GM19468 (cell line): ENCODE measurements at regions not wholly inside any gene's neighbourhood (a gene's known extent, or its start where the extent isn't known, plus 50 kb on each side); places are given as distances from the start of the nearest gene placed in this dataset.

Experiments used
- ATAC-seq: cut with Tn5 transposase; IDR thresholded peaks from one replicate; pipeline ENCODE4 v1.9.1; 2021; ENCODE audit warnings: mild to moderate bottlenecking, moderate library complexity, moderate number of reproducible peaks; ENCODE audit not compliant: unreplicated experiment; ENCODE audit errors: extremely low read depth

DNA sequence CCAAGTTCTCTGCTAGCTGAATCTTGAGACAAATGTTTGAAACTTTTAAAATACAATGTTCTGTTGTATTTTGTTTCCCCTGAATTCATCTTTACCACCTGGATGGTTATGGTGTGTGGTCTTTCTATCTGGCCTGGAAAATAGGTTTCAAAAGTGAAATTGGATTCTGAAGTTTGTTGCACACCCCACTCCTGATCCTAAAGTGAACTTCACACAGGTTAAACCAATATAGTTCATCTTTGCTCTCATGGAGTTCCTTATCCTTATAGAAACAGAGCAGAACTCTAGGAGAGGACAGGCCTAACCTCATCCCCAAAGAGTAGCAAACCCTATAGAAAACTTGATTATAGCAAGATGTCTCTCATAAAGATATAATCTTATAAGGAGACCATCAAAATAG, 179.4 kb upstream of the BCL6 start:
- ATAC-seq: no peak

DNA sequence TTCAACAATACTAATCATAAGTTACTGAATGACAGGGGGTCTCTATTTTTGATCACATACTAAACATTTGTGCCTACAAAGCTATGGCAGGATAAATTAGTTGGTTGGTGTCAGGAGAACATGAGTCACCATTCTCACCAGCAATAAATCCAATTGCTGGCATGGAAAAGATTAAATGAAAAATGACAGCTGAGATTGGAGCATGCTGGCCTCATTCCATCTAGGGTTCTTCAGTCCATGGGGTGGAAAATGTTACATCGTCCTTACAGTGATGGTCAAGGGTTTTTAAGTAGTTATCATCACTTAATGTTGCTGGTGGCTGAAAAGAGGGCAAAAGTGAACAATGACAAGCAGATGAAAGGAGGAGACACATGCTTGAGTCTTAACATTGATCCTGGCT, 180.1 kb upstream of the BCL6 start:
- ATAC-seq: no peak

- no peak for ATAC-seq
Observed at GRCh38 chr3:187926620-187927019, 181.4 kb upstream of the BCL6 start.

- ATAC-seq: no peak
Observed at GRCh38 chr3:187927565-187927964, 182.3 kb upstream of the BCL6 start.

- no peak for ATAC-seq
Observed at GRCh38 chr3:187929112-187929816, 184.0 kb upstream of the BCL6 start.

DNA sequence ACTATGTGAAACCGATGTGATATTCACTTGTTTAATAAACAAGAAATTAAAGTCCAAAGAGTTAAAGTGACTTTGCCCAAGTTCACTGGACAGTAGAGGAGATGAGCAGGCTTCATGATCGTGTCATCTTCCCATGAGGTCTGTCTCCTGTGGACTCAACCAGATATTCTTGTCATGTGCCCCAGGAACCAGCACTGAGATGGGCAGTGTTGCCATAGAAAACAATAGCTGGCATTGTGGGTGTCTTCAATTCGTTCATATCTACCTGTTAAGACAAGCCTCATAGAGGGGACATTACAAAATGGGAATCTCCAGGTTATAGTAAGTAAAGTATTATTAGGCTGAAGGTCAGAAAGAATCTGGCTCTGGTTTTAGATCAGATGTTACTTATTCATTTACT, 184.8 kb upstream of the BCL6 start:
- ATAC-seq: no peak

DNA sequence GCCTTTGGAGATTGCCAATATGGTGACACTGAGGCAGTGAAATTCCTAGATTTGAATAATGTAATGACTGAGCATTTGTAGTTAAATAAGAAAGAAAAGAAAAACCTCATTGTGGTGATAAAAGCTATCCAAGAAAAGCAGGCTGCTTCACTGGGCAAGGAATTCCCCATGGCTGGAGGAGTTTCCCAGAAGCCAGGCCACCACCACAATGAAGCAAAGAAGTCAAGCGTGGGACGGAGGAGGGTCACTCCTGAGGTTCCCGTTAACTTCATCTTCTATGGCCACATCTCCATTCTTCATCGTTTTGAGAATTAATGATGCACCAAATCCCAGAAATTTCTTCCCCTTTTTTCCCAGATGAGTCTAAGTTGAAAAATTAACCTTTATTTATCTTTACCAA, 185.8 kb upstream of the BCL6 start:
- ATAC-seq: no peak

DNA sequence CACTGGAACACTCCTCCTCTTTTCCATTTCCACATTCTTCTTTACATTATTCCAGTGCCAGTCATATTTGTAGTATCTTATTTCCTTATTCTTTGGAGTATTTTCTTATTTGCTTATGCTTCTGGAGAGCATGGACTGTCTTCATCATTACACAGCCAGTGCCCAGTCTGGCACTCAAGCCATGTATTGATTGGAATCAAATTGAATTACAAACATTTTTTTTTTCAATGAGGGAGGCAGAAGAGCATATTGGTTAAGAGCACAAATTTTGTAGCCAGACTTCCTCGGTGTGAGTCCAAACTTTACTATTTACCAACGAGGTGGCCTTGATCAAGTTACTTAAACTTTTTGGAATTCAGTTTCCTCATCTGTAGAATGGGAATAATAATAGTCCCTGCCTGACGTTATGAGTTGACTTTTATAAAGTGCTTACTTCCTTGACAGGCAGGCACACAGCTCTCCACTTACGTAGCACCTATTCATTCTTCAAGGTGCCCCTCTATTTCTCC, 186.6 kb upstream of the BCL6 start:
- ATAC-seq: no peak

DNA sequence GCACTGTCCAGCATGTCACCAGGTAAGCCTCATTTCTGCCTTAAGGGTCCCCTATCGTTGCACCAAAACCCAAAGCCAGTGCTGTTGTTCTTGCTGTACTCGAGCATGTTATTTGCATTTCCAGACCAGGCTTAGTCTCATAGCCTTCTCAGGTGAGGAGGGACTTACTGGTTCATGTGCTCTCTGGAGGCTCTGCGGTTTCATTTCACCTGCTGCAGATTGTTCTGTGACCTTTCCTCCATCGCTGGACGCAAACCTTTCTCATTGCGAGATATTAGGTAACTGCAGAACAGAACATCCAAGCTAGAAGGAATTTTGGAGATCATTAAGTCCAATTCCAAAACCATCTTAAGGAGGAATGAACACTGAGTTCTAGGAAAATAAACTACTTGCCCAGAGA, 187.3 kb upstream of the BCL6 start:
- ATAC-seq: no peak

DNA sequence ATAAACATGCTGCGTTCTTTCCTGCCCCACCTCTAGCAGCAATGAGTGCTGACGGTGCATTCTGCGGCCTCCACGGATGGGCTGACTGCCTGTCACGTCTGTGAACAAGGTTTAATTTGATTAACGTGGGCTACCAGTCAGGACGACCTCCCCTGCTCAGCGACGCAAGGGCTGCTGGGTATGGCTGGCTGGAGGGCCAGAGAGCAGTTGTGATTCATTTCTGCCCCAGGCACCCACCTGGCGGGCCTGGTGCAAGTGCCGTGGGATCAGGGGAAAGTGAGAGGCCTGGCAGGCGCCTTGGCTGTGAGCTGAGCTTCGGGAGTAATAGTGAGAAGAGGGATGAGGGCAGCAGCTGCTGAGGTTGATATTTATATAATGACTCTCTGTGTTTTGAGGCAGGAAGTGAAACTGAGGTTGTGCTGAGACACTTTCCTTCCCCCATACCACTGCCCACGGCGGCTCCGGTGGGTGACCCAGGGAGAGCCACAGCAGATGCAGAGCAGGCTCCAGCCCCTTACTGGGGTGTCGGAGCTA, 190.4 kb upstream of the BCL6 start:
- peak; percentile 96 for ATAC-seq

DNA sequence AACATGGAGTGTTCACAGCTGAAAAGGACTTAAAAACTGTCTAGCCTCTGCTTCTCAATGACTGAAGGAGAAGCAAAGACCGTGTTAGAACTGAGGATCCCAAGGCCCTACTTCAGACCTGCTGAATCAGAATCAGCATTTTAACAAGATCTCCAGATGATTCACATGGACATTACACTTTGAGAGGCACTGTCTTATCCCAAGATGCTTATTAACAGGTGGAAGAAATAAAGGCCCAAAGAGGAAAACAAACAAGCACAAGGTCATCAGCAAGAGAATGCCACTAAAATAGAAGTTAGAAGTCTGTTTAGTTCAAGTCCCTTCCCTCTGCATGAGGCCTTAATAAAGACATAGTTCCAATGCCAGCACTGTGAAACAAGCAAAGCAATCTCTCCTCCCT, 191.4 kb upstream of the BCL6 start:
- no peak for ATAC-seq

GRCh38 chr3:187939891-187940290, 194.6 kb upstream of the BCL6 start:
- no peak for ATAC-seq

DNA sequence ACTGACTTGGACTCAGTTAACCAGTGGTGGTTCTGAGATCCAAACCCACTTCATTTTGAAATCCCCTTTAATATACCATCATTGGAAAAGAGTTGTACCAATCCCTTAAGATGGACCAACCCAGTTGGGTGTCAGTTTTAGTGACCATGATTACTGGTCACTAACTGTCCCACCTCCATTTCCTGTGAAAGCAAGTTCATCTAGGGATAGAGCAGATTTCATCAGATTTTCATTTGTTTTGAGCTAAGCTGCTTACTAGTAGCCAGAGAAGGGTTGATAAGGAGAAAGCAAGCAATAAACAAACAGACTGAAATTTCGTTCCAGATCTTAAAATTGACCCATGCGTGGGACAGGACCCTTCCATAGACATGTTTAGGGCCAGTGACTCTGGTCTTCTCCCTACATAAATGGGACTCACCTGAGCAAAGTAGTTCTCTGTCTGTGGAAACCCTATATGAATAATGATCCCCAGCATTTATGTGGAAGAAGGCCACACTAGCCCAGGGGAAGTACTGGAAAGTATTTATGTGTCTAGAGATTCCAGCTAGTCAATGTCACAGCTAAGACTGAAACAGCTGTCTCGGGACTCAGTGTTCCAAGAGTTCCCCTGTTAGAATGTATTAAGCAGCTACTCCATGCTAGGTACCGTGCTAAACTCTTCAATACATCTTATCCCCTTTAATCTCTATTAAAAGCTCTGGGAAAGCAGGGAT, 196.0 kb upstream of the BCL6 start:
- ATAC-seq: no peak

GRCh38 chr3:187941848-187942194, 196.6 kb upstream of the BCL6 start:
- no peak for ATAC-seq

DNA sequence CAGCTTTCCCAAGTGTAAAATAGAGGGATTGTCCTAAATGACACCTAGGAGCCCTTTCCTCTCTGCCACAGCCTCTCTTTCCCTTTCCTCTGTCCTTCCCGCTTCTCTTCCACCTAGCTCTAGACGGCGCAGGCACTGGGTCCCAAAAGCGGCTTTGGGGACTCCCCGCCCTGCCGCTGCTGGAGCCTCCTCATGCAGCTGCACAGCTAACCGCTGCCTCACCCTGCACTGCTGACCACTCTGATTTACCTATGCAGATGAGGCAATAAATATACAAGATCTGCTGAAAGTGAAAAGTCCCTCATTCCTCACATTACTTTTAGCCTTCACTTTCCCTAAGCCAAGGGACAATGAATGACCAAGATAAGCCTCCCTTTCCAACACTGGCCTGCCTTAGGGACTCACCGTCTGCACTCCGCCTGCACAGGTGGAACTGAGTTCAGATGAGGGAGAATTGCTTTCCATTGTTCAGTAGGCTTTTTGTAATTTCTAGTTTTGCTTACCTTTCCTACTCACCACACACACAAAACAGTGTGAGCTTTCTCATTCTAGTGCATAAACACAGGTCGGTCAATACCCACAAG, 197.5 kb upstream of the BCL6 start:
- no peak for ATAC-seq

DNA sequence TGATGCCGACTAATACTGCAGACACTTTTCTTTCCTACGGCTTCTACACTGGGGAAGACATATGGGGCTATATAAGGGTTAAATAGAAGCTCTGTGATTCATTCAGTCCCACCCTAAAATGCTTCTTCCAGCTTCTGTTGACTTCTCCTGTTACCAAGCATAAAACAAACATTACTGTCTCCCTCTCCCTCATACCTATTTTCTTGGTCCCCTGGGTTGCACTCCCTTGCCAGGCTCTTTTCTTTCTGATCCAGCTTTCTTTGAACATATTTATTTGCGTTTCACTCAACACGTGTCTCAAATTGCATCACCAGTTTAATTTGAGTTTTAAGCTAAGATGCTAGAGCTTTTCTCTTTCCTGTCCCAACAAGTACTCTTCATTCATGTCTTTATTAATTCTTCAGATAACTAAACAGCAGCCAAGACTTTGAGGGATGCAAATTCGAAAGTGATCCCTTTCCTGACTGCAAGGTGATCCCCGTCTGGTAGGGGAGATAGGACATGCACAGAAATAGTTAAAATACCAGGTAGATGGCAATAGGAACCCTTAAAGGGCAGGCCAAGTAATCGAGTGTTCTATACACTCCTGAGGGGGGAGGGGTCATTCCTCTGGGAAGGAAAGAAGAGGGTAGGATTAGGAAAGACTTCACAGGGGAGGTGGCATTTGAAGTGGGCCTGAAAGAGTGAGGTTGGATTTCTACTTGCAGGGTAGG, 198.6 kb upstream of the BCL6 start:
- ATAC-seq: no peak

GRCh38 chr3:187944390-187945179, 199.3 kb upstream of the BCL6 start:
- ATAC-seq: no peak

GRCh38 chr3:187945374-187945773, 200.1 kb upstream of the BCL6 start:
- no peak for ATAC-seq

DNA sequence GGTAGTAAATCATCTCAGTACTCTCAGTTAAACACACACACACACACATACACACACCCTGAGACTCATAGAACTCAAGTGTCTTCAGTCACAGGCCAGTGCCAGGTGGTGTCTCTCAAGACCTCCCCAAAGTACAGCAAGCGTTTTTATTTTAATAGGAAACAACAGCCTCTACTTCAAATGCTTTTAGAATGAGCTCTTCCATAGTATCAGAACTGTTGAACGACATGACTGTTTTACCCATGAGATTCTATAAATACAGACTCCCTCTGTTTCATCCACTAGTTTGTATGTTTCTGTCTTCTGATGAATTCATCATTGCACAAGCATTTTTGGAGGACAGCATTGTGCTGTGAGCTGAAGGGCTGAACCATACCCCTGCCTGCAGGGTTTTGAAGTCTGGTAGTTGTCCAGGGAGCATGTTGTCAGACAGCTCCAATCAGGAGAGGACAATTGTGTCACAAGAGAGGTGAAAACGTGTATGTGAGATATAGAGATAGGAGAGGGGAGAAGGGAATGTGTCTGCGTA, 201.0 kb upstream of the BCL6 start:
- no peak for ATAC-seq

GRCh38 chr3:187946981-187947380, 201.7 kb upstream of the BCL6 start:
- no peak for ATAC-seq
